Germinal center (tissue), 1 donor: ENCODE measurements at regions not wholly inside any gene's neighbourhood (a gene's known extent, or its start where the extent isn't known, plus 50 kb on each side); places are given as distances from the start of the nearest gene placed in this dataset.
A peak's percentile ranks its signal among the peaks of the same experiment; 100 is the strongest.

Experiments
- DNase-seq: peaks from one replicate; pipeline ENCODE4 v3.0.0; 2012; ENCODE audit warnings: mixed read lengths, low spot score

DNA sequence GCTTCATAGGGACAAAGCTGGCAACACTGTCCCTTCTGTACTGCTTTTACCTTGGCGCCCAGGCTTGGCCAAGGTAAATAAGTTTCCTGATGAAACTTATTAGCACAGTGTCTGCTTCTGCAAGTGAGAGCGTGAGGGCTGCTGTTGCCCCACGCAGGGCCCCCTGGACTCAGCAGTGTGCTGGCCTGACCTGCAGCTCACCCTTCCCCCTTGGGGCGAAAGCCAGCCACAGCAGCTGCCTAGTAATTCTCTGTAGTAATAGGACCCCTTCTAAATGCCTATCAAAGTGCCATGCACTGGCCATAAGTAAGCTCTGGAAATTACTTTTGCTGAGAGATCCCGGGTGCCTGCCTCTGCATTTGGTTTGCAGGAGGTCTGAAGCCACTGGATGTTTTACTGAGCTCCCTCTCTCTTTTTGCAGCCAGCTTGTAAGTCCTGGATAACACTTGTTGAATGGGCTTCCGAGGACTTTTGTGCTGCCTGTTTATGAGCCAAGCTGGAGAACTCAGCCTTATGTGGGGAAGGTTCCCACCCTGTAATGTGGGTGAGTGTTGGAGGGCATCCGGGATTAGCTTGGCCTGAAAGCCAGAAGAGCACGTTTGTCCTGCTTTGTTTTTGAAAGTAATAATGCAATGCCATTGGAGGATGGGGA is 293.9 kb downstream of the C7orf25 start:
- DNase-seq = no peak

DNA sequence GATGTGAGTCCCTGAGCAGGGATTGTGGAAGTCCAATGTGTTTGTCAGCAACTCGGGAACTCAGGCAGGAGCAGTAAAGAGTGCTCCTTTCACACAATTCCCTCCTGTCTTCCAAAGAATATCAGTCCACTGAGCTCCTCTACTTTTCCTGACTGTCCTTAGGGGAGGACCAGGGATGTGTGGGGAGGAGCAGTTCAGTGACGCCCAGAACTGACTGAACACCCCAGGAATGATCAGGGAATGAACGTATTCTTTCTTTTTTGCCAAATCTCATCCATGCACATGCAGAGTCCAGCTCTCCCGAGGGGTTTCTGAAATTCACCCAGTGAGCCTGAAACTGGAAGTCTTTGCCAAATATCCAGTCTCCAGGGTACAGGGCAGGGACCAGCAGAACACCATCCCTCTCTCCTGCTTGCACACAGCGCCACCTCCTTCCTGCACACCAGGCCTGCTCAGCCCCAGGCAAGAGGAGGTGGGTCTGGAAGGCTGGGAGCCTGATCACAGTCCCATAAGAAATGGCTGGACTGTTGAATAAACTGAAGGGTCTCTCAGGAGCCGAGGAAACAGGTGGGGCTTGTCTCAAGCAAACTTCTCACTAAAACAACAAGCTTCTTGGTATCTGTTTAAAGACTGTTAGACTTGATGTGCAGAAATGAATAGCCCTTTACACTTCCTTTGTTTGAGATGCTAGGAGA is 294.7 kb downstream of the C7orf25 start:
- DNase-seq = no peak

DNA sequence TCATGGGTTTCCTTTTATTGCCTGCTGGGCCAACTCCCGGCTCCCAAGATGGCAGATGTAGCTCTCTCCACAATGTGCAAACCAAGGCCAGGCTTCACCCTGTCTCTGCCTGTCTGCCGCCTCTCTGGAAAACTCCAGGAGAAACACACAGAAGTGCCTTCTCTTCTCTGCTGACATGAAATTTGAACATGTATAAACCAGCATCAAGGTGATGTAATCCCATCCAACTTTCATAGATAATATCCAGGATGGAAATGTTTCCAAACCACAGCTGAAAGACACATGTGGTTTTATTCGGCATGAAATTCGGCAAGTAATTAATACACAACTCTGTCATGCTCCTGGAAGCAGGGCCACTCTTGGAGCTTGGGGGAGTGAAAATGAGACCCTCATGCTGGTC is 297.2 kb downstream of the C7orf25 start:
- DNase-seq = no peak

DNA sequence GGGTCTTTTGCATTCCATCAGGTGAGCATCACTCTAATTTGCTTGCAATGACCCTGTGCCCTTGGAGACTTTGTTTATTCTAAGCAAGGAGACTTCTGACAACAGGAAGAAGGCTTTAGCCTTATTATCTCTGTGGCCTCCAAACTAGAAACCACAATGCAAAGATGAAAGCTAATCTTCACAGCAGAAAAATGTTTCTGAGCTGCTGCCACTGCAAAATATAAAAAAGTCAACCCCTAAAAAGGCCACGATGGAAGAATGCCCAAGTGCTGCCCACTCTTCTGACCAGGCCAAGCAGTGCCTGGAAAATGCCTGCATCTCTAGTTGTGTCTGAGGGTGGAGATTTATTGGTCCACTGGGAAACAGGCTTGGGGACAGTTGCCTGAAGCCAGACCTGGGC is 299.9 kb downstream of the C7orf25 start:
- DNase-seq = no peak

DNA sequence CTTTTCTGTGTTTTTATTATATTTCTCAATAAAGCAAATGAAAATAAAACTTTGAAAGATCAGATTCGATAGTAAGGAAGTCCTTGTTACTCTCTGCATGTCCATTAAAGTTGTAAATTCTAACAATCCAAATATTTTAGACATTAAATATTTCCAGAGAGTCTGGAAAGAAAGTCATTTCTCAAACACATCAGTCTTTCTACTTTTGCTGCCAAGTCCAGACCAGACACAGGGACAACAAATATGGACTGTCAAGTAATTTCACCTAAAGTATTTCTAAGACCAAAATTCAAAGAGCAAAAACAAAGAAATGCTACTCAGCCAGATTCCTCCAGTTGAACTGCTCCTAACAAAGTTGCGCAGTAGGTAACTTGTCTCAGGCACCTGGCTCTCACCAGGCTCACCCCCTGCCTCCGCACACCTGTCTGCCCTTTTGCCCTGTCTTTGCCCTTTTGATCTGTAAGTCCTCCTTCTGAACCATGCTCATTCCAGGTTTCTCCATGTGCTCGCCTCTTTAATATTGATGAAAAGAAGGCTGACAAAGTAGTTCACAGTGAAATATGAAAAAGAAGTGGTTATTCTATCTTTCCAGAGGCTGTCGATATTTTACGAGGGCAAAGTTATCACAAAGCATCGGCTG is 300.5 kb downstream of the C7orf25 start:
- no peak for DNase-seq

DNA sequence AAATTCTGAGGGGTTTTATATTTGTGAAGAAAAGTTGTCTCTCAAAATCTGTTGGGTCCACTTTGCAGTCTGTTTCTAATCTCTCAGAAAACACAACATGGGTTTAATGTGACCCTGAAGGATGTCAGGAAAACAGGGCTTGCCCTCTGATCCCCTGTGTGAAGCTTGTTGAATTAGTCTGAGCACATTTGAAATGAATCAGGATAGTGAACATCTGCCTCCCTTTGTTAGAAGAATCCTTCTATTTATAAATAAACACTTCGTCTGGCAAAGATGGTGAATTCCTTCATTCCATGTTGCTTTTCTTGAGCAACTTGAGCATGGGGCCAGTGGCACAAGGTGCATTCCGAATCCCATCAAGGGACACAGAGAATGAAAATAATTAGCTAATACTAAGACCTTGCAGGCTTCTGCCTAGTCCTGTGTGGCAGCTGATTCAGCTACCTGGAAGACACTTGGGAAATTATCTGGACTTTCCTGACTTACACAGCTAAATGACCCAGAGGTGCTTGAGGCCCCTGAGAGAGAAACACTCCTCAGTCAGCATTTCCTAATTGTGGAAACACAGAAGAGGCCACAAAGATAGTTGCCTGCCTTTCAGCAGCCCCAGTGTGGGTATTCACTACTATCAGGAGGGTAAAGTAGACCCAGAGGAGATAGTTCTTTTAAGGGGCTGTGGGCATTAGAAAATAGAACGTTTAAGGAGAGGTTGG is 305.5 kb downstream of the C7orf25 start:
- no peak for DNase-seq

DNA sequence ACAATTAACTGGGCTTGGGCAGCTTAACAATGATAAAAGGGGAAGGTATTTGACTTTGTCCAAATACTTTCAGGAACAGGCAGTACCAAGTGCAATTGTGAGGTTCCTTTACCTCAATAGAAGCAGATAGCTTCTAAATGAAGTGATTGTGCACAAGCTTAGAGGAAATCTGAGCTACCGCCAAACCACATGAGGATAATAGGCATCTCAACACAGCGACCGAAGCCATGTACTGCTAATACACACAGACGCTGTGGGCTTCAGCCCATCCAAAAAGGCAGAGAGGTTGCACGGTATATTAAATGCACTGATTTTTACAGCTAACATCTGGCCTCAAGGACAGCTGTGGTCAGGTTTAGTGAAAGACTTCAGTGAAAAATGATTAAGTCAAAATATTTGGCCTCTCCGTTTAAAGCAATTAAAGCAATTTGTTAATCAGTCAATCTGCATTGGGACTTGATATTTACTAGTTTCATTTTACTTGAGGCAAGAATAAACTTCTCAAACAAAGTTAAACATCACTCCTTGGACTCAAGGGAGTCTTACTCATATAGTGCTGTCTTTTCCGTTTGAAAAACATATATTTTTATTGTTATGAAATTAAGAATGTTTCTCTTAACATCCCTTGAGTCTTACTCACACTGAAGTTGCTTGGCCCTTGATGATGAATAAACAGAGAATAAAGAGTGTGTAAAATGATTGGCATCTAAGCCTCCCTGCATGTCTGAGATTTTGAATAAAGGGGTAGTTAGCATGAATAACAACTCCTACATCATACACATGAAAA is 306.3 kb downstream of the C7orf25 start:
- DNase-seq = no peak

DNA sequence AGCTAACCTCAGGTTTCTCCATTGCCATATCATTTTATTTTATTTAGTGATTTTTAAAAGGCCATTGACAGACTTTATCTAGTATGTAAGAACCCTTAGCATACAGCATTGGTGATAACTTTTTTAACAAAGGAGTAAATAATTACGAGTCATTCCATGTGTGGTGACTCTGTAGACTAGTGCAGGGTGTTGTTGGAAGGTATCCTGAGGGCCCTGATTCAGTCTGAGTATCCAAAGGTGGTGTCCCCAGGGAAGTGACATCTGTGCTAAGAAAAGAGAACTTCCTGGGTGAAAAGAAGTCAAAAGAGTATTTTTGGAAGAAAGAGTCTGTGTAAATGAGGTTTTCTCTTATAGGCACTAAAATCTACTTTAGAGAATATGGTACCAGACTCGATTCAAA is 308.4 kb downstream of the C7orf25 start:
- no peak for DNase-seq

DNA sequence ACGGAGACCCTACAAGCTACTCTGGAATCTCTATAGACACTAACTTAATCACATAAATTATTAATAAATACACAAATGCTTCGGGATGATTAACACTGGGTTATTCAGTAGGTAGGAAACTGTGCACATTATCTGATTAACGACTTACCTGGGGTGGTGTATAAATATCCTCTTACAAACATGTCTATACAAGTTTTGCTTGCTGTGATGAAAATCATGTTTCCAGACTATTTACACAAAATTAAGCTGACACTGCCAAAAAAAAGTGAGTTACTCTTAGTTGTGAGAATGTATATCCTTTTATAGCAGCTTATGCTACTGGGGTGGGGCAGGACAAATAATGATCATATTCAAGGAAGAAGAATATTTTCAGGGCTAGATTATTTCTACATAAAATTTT is 314.6 kb downstream of the C7orf25 start:
- DNase-seq = no peak

DNA sequence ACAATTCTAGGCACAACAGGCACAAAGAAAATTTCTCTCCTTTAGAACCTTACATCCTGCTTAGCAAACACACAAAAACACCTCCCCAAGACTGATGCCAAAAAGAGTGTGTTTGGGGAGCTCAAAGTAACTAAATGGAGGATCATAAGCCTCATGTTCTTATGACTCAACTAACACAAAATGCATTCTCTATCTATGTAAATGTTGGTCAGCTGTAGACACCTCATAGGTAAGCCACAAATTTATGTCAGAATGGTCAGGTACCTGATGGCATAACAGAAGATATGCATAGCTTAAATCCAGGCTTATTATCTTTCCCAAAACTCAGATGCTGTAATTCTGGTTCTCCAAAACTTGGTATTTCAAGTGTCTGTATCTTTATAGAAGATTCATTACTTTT is 315.1 kb downstream of the C7orf25 start:
- DNase-seq = no peak

DNA sequence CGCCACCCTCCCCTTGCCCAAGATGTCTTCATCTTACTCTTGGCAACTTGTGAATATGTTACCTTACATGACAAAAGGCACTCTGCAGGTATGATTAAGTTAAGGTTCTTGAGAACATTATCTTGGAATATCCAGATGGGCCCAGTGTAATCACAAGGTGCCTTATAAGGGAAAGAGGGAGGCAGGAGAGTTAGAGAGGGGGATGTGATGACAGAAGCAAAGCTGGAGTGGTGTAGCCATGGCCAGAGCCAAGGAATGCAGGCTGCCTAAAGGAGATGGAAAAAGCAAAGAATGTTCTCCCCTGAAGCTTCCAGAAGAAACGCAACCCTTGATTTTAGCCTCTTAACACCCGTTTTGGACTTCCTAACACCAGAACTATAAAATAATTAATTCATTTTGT is 318.0 kb downstream of the C7orf25 start:
- DNase-seq = no peak

DNA sequence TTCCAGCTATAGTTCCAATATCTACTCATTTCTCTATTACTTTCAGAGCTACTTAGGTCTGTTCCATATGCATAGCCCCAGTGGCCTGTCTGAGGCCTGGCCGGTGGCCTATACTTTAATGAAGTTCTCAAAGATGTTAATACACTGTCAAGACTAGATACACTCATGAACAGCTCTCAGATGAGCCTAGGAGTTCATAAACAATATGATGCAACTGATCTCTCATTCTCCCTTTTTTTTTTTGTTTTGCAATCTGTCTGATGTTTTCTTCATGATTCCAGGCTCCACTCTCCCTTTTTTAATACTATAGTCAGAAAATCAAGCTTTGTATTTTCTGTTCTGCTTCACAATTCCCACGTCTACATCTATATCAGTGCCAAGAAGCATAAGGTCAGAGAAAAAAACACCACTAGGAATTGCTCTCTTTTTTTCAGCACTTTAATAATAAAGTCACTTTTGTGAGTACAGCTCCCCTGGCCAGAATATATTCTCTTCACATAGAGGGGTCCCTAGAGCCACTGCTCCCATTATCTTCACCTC is 321.0 kb downstream of the C7orf25 start:
- no peak for DNase-seq

DNA sequence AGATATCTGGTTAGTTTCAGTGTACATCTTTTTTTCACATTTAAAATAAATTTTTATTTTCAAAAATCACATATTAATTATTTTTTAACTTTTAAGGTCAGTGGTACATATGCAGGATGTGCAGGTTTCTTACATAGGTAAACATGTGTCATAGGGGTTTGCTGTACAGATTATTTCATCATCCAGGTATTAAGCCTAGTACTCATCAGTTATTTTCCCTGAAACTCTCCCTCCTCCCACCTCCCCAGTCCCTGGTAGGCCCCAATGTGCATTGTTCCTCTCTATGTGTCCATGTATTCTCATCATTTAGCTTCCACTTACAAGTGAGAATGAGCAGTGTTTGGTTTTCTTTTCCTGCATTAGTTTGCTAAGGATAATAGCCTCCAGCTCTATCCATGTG is 323.0 kb downstream of the C7orf25 start:
- no peak for DNase-seq

DNA sequence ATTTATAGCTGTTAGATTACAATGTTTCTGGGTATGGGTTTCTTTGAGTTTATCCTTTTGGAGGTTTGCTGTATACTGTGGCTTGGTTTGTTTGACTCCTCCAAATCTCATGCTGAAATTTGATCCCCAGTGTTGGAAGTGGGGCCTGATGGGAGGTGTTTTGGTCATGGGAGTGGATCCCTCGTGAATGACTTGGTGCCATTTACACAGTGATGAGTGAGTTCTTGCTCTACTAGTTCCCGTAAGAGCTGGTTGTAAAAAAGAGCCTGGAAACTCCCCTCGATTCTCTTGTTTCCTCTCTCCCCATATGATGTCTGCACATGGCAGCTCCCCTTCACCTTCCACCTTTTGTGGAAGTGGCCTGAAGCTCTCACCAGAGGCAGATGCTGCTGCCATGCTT is 324.1 kb downstream of the C7orf25 start:
- no peak for DNase-seq

DNA sequence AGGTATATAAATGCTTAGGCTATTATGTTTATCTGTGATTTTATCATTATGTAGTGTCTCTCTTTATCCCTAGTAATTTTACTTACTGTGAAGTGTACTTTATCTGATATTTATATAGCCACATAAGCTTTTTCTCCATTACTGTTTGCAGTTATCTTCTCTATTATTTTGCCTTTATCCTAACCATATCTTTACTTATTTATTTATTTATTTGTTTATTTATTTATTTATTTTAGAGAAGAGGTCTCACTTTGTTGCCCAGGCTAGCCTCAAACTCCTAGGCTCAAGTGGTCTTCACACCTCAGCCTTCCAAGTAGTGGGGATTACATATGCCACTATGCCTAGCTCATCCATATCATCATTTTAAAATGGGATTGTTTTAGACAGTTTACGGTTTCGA is 331.8 kb downstream of the C7orf25 start:
- no peak for DNase-seq

DNA sequence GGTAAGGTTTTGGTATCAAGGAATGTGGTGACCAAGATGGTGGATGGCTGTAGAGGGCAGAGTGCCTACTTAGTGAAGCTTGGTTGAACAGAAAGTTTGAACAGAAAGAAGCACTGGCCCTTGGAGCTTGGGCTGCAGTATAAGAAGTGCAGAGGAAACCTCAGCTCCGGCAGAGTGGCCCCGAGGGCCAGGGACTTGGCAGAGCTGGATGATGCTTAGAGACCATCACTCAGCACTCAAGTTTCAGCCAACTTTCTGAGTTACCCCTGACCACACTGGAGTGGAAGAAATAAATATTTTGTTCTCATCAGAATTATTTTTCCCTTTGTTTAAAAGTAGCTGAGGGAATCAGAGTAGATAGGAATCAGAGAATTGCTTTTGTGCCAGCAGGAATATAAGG is 336.7 kb downstream of the C7orf25 start:
- no peak for DNase-seq

DNA sequence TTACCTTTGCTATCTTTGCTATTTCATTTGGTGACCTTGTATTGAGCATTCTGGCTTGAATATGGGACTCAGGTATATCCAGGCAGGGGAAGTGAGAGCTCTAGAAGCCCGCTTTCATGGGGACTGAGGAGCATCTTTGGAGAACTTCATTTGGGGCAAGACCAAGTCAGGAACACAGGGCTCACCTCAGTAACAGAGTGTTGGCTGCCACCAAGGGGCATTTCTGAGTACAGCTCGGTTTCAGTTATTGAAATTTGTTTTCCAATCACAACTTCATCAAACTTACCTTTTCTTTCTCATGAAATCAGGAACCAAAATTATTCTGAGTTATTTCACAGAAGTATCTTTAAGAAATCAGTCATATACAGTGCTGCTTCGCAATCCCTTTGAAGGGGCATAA is 337.2 kb downstream of the C7orf25 start:
- peak; percentile 18 for DNase-seq

DNA sequence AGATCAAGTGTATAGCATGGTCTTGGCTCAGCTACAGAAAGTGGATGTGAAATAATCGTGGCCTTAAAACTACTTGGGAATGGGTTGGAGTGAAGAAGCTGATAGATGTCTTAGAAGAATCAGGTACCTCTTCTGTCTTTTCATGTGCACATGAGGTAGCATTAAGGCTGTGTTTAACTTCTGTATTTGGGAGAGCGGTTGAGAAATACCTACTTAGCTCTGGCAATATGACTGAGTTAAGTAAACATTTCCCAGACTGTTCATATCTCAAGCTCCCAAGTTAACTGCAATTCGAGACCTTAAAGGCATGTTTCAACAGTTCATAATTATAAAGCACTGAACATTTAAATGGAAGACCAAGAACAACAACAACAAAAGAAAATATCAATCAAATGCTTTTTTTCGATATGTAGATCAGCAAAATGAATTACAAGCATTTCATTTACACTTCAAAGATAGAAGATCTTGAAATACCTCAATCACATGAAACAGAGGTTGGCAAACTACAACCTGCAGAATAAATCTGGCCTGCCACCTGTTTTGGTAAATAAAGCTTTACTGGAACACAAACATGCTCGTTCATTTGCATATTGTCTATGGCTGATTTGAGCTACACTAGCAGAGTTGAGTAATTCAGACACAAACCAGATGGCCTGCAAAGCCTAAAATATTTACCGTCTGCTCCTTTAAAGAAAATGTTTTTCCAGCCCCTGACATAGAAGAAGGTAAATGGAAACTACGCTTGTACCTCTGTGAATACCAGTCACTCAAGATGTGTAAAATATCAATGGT is 337.1 kb upstream of the GLI3 start:
- peak; percentile 14 for DNase-seq

DNA sequence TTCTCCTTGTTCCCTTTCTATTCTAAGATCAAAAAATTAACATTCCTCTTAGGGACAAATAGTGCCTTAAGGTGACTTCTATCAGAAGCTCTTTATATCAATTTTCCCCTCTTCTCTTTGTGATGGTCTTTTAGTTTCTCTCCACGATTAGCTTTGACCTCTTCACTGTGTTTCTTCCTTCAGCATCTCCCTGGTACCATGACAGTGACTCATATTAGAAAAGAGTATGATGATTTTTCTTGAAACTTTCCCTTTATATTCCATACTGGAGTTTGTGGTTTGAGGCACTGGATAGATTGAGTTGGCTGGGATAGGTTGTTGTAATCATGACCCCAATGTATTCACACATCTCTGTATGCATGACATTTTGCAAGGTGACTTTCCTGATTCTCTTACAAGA is 335.6 kb upstream of the GLI3 start:
- DNase-seq = no peak

DNA sequence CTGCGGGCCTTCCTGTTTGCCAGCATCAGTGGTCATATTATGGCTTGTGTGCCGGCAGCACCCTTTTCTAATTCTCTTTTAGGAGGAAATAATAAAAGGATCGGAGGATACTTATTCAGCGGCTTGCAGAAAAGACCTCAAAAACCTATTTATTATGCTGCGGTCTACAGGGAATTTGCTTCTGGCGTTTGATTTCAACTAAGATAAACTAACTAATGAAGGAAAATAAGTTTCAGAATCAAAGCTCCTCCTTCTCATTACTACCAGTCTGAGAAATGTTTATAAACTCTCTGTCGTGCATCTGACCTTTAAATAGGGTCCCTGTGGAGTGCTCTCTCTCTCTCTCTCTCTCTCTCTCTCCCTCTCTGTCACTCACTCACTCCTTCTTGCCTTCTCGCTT is 335.0 kb upstream of the GLI3 start:
- DNase-seq = no peak

DNA sequence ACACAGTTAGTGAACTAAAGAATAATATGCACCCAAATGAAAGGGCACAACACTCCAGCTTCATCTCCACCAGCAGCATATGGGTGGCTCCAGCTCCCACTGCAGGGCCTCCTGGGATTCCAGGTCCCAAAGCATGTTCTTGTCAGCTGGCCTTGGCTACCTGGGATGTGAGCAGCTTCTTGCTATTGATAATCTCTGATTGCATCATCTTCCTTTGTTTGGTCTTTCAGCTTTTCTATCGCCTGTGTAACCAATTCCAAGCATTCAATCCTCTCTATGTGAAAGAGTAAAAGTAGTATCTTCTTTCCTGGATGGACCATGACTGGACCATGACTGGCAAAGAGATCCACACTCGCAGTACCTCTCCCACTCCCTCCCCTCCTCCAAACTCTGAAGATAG is 333.9 kb upstream of the GLI3 start:
- DNase-seq = no peak
